T-helper 2 cell treated with Interferon-gamma antibody and Interleukin-4, amounts not matched to agents 100 ng/mL and 5 ng/mL, for 36 hours (primary cell): ENCODE measurements at regions not wholly inside any gene's neighbourhood (a gene's known extent, or its start where the extent isn't known, plus 50 kb on each side); places are given as distances from the start of the nearest gene placed in this dataset.

Experiments
- intact Hi-C: fragments of 100-400 bp; cut with micrococcal nuclease; formaldehyde crosslinking; loops from one replicate; pipeline ENCODE4 v1.15.1; 2023

DNA sequence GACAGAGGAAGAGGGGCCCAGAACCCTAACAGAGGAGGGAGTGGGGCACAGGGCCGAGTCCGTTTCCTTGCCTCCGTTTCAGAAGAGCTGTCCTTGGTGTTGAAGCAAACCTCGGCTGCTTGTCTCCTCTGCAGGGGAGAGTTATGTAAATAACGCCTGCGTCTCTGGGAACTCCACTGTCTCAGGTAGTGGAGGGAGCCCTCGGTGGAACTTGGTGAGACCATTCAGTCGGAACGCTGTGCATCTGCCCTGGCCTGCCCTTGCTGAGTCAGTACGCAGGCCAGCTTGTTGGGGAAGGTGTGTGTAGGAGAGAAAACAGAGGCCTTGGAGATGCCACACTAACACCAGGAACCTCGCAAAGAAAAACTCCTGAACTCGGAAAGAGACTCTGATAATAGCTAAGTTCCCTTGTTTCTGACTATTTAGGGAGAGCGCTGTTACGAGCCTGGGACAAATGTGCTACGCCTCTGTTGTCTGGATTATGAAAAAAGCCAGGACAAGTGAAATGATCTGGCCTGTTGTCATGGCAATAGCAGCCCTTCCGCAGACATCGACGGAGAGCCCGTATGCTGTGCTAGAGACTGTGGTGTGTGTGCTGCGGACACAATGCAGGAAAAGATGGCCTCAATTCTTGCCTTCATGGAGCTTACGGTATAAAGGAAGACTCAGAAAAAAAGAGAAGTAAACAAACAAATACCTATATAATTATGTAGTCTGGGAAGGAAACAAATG, 94.6 kb upstream of the AKT3 start:
- intact Hi-C loops, result no loop called here

DNA sequence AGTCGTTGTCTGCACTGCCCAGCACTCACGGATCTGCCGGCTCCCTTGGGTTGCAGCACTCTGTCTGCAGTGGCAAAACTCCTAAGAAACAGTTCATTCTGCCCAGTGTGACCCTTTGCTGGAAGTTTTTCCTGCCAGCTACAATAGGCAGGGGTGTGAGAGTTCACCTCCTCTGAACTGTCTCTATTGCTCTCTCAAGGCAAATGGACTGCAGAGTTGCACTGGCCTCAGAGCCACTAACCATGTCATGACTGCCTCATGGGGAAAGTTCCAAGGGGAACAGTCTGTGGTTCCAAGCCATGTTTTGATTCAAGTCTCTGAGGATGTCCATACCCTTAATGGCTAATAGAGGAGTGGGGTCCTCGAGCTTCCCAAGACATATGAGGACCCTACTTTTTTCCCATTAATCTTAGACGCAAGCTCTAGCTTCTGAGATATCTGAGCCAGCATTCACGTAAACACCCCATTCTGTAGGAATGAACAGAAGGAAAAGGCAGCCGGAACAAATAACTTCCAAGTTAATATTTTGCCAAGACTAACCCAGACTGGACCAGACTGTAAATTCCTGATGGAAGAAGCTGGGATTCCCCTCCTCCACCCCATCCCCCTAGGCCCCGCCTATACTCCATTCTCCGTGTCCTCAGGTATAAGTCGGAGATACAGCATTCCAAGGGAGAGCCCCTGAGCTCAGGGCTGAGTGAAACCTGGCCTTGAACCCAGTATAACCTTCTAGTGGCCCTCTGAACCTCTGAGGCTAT, 93.8 kb upstream of the AKT3 start:
- intact Hi-C loops, result no loop called here

GRCh38 chr1:243942196-243943150, 92.4 kb upstream of the AKT3 start:
- intact Hi-C loops, result no loop called here

DNA sequence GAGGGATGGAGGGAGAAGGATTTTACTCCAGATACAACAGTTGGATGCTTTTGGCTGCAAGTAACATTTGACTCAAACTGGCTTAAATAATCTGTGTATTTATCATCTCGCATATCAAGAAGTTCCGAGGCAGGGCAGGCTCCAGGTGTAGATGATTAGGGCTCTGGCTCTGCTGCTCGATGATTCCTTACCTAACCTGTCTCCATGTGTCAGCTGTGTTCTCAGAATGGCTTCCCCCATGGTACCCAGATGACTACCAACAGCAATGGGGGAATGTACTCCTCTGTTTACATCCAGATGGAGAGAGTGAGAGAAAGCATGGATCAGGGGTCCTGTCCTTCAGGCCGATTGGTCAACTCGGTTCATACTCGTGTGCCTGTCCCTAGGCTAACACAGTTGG, 90.4 kb upstream of the AKT3 start:
- intact Hi-C loops, result no loop called here

- intact Hi-C loops, result no loop called here
Measured at GRCh38 chr1:243939167-243939848, 89.3 kb upstream of the AKT3 start.

- intact Hi-C loops, result no loop called here
Measured at GRCh38 chr1:243938208-243938607, 88.2 kb upstream of the AKT3 start.

- intact Hi-C loops, result no loop called here
Measured at GRCh38 chr1:243933495-243933894, 83.5 kb upstream of the AKT3 start.

DNA sequence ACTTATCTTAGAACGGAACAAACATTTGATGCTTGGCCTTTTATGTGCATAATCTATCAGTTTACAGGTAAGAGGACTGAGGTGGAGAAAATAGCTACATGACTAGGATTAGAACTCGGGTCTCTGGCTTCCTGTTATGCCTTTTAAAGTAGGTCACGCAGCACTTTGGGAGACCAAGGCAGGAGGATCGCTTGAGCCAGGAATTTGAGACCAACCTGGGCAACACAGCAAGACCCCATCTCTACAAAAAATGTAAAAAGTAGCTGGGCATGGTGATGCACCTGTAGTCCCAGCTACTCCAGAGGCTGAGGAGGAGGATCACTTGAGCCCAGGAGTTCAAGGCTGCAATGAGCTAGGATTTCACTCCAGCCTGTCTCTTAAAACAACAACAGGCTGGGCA, 81.9 kb upstream of the AKT3 start:
- intact Hi-C loops, result no loop called here

- intact Hi-C loops, result no loop called here
Measured at GRCh38 chr1:243930822-243931671, 81.0 kb upstream of the AKT3 start.

- intact Hi-C loops, result no loop called here
Measured at GRCh38 chr1:243927381-243927780, 77.3 kb upstream of the AKT3 start.

GRCh38 chr1:243926803-243927245, 76.8 kb upstream of the AKT3 start:
- intact Hi-C loops, result no loop called here

GRCh38 chr1:243926299-243926698, 76.3 kb upstream of the AKT3 start:
- intact Hi-C loops, result no loop called here

DNA sequence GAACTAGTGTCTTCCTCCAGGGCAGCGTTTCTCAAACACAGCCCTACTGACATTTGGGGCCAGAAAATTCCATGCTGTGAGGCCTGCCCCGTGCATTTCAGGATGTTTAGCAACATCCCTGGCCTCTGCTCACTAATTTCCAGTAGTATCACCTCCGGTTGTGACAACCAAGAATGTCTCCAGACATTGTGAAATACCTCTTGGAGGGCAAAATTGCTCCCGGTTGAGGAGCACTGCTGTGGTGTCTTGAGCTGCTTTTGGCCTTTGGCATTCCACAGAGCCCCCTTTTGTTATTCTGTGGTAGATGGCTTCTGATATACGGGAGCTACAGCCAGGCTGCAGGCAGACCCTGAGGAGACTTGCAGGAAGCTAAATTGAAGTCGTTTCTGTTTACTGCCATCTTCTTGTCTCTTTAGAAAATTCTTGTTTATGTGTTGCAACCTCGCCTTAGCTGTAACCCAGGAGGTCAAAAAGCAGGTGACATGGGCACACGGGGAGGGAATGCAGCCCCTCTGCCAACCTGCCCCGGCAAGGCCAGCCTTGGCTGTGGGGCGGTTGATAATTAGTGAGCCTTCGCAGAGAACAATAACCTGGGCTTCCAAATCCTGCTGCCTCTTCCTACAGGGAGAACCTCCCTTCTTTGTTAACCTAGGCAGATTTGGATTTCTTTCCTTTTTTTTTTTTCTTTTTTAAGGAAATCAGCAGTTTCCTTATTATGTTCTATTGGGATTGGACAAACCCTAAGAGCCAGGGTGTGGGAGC, 74.7 kb upstream of the AKT3 start:
- intact Hi-C loops, result no loop called here

- intact Hi-C loops, result no loop called here
Measured at GRCh38 chr1:243924188-243924587, 74.1 kb upstream of the AKT3 start.

DNA sequence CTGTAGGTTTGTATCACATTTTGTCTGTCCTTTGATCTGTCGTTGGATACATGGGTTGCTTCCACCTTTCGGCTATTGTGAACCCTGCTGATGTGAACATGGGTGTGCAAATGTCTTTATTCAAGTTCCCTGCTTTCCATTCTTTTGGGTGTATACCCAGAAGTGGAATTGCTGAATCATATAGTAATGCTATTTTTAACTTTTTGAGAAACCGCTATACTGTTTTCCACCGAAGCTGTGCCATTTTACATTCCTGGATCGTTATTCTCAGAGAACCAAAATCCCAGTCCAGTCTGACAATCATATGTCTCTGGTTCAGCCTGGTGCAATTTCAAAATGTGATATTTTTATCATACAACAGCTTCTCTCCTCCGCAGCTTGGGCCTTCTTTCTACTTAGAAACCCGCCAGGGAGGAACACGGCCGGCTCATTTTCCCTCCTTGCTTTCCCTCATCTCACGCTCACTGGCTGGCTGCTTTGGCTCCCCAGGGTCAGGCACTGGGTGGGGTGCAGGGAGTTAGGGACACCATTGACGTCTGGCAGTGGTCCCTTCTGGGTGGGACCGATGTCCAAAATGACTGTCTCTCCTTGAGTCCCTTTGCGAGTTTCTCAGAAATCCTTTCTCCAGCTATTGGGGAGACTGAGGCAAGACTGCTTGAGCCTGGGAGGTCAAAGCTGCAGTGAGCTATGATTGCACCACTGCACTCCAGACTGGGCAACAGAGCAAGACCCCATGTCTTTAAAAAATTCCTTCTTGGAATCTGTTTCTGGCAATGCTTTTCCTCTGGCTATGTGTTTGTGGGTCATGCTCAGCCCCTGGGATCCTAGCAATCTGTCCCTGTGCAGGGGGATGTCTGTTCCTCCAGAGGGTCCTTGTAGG, 73.5 kb upstream of the AKT3 start:
- intact Hi-C loops, result no loop called here

DNA sequence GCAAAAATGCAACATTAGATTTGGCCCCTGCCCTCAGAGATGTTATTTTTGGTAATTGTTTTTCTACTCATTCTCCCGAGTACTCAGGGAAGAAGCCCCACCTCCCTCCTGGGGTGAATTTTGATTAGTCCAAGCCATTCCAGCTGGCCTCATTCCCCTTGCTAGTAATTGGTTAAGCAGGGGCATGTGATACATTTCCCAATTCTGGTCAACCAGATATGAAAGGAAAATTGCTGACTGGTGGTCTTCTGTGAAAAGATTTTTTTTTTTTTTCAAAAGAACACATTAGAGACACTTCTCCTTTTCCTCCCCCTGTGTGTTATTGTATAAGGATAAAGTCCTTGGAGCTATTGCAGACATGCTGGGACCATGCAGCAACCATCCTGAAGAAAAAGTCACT, 71.1 kb upstream of the AKT3 start:
- intact Hi-C loops, result no loop called here

DNA sequence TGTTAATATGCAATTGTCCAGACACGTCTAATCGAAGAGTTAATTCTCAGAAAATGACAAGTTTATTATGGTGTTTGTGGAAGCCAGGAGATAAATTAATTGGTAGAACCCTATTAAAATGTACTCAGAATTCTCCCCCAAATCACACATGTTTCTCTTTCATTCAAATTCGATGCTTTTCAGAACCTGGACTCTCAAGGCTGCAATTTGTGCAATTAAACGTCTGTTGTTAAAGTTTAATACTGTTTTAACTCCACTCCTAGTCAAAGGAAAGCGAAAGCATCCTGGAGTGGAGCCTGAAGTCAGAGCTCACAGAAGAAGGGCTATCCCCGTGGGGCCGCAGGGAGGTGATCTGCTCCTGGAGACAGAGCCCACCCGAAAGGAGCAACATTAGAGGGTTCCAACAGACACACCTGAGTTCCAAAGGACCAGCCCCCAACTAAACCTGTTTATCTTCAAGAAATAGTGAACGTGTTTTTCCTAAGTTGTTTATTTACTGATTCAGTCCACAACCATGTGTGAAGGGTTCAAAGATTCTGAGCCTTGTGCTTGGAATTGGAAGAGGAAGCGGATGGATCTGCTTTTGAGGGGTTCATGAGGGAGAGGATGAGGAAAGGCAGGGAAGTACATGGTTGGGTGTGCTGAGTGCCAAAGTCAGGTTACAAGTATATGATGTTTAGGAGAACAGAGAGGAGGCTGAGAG, 68.0 kb upstream of the AKT3 start:
- intact Hi-C loops, result no loop called here
